H1 (cell line): ENCODE measurements at regions not wholly inside any gene's neighbourhood (a gene's known extent, or its start where the extent isn't known, plus 50 kb on each side); places are given as distances from the start of the nearest gene placed in this dataset.

Source experiments
- CTCF ChIA-PET: fragments of 300-600 bp; sonication (Branson Sonifier 250); formaldehyde crosslinking; loops from one replicate; lab custom pipeline; 2021; ENCODE audit not compliant: partially characterized antibody; lab: Charles Lee
- POLR2A ChIA-PET: fragments of 300-600 bp; sonication (Branson Sonifier 250); formaldehyde crosslinking; loops from one replicate; lab custom pipeline; 2021; ENCODE audit warnings: inconsistent platforms; ENCODE audit not compliant: partially characterized antibody; lab: Charles Lee
- DNase-seq, 2 experiments: peaks; one replicate each; pipeline versions ENCODE4 v3.0.0 to v3.0.0-alpha.2; 2010 to 2022; ENCODE audit warnings: low spot score in 2 of 2, low read depth in 1 of 2, mixed read lengths in 1 of 2
- FAIRE-seq: peaks from 2 replicates; lab custom pipeline; 2011; peaks lifted over from hg19 to GRCh38; lab: Jason Lieb, UNC
- H2AFZ ChIP-seq: 2 replicates; pipeline ENCODE4 v1.8.1; 2012; ENCODE audit warnings: low read length, inconsistent platforms
- H2AK5ac ChIP-seq: 2 replicates; pipeline ENCODE4 v1.6.1; 2013; ENCODE audit warnings: low read depth, low read length
- H2BK120ac ChIP-seq: replicated peaks from 2 replicates; pipeline ENCODE3; 2013; ENCODE audit warnings: low read depth, low read length, inconsistent platforms
- H2BK12ac ChIP-seq: 2 replicates; pipeline ENCODE4 v1.6.1; 2013; ENCODE audit warnings: low read depth, low read length
- H2BK15ac ChIP-seq: 2 replicates; pipeline ENCODE4 v1.6.1; 2013; ENCODE audit warnings: low read length
- H2BK20ac ChIP-seq: 2 replicates; pipeline ENCODE4 v1.6.1; 2013; ENCODE audit warnings: low read length
- H2BK5ac ChIP-seq: 2 replicates; pipeline ENCODE4 v1.6.1; 2013; ENCODE audit warnings: low read depth, low read length
- H3K14ac ChIP-seq: 2 replicates; pipeline ENCODE4 v1.6.1; 2013; ENCODE audit warnings: inconsistent platforms; ENCODE audit not compliant: insufficient read length
- H3K18ac ChIP-seq: 2 replicates; pipeline ENCODE4 v1.6.1; 2013; ENCODE audit warnings: low read length; ENCODE audit errors: extremely low read depth
- H3K23ac ChIP-seq: 2 replicates; pipeline ENCODE4 v1.6.1; 2013; ENCODE audit warnings: inconsistent platforms; ENCODE audit not compliant: insufficient read length
- H3K23me2 ChIP-seq: 2 replicates; pipeline ENCODE4 v1.6.1; 2013; ENCODE audit warnings: low read depth, low read length
- H3K27ac ChIP-seq: 2 replicates; pipeline ENCODE4 v1.6.1; 2011; ENCODE audit warnings: low read depth, low read length, inconsistent platforms
- H3K27me3 ChIP-seq, 4 experiments: replicated peaks in 1 of 4; 1 replicate in 1 of 4; 2 replicates in 3 of 4; pipeline versions ENCODE4 v1.6.1 to v1.8.1; 2011 to 2013; ENCODE audit warnings: low read length in 3 of 4, mild to moderate bottlenecking in 3 of 4, inconsistent platforms in 2 of 4, mixed read lengths in 2 of 4, moderate library complexity in 1 of 4; ENCODE audit not compliant: control insufficient read depth in 3 of 4, insufficient read depth in 3 of 4; ENCODE audit errors: extremely low read depth in 1 of 4
- H3K36me3 ChIP-seq, 4 experiments: 2 replicates each; pipeline versions ENCODE4 v1.6.1 to v1.8.1; 2011 to 2013; ENCODE audit warnings: mild to moderate bottlenecking in 4 of 4, low read length in 3 of 4, moderate library complexity in 2 of 4, control low read depth in 1 of 4, inconsistent platforms in 1 of 4; ENCODE audit not compliant: insufficient read depth in 4 of 4, control insufficient read depth in 2 of 4
- H3K4ac ChIP-seq: replicated peaks from 2 replicates; pipeline ENCODE3; 2013; ENCODE audit warnings: low read length, low read depth, mixed read lengths, inconsistent platforms; ENCODE audit not compliant: insufficient read length
- H3K4me1 ChIP-seq, 4 experiments: replicated peaks in 1 of 4; 1 replicate in 1 of 4; 2 replicates in 3 of 4; pipeline versions ENCODE4 v1.6.1 to v1.8.1; 2011 to 2013; ENCODE audit warnings: low read length in 3 of 4, inconsistent platforms in 2 of 4, mixed read lengths in 1 of 4; ENCODE audit not compliant: insufficient read depth in 4 of 4, control insufficient read depth in 3 of 4
- H3K4me2 ChIP-seq, 2 experiments: 2 replicates each; pipeline versions ENCODE4 v1.6.1 to v1.8.1; 2011 to 2013; ENCODE audit warnings: low read depth in 2 of 2, low read length in 2 of 2, control low read depth in 1 of 2, inconsistent platforms in 1 of 2, mild to moderate bottlenecking in 1 of 2; ENCODE audit not compliant: insufficient read depth in 1 of 2
- H3K4me3 ChIP-seq, 4 experiments: fragments of 200-600, 300-600 bp in 1 of 4; sonication (generic), shearing (Covaris generic), sonication (Bioruptor Twin) in 1 of 4; 2 replicates each; pipeline versions ENCODE4 v1.5.1 to v1.8.1; 2011 to 2016; ENCODE audit warnings: low read length in 4 of 4, low read depth in 3 of 4, control low read depth in 2 of 4, inconsistent platforms in 2 of 4, mild to moderate bottlenecking in 2 of 4, mixed read lengths in 1 of 4, moderate library complexity in 1 of 4; ENCODE audit not compliant: insufficient read depth in 2 of 4; ENCODE audit errors: extremely low read depth in 1 of 4
- H3K56ac ChIP-seq: replicated peaks from 2 replicates; pipeline ENCODE3; 2013; ENCODE audit warnings: low read depth, mild to moderate bottlenecking, mixed read lengths, low read length, inconsistent platforms; ENCODE audit not compliant: insufficient read length
- H3K79me1 ChIP-seq: 2 replicates; pipeline ENCODE4 v1.6.1; 2013; ENCODE audit warnings: low read depth, low read length, control low read depth
- H3K79me2 ChIP-seq, 2 experiments: 2 replicates each; pipeline versions ENCODE4 v1.6.1 to v1.8.1; 2012 to 2013; ENCODE audit warnings: low read length in 2 of 2, mild to moderate bottlenecking in 2 of 2, inconsistent platforms in 1 of 2; ENCODE audit not compliant: insufficient read depth in 2 of 2, control insufficient read depth in 1 of 2
- H3K9ac ChIP-seq, 4 experiments: replicated peaks in 1 of 4; 1 replicate in 1 of 4; 2 replicates in 3 of 4; pipeline versions ENCODE4 v1.6.1 to v1.8.1; 2011 to 2013; ENCODE audit warnings: low read depth in 3 of 4, low read length in 3 of 4, control low read depth in 2 of 4, mild to moderate bottlenecking in 2 of 4, moderate library complexity in 2 of 4, inconsistent platforms in 1 of 4; ENCODE audit errors: extremely low read depth in 1 of 4
- H3K9me3 ChIP-seq, 2 experiments: 2 replicates each; pipeline versions ENCODE4 v1.6.1 to v1.8.1; 2012 to 2013; ENCODE audit warnings: mild to moderate bottlenecking in 2 of 2, moderate library complexity in 2 of 2, control low read depth in 1 of 2, inconsistent platforms in 1 of 2, low read depth in 1 of 2, low read length in 1 of 2, mixed read lengths in 1 of 2; ENCODE audit not compliant: insufficient read depth in 2 of 2
- H4K20me1 ChIP-seq, 2 experiments: replicated peaks in 1 of 2; 2 replicates each; pipeline versions ENCODE3 to v1.8.1; 2011 to 2013; ENCODE audit warnings: inconsistent platforms in 2 of 2, low read length in 2 of 2, mild to moderate bottlenecking in 1 of 2; ENCODE audit not compliant: insufficient read depth in 2 of 2, control insufficient read depth in 1 of 2
- H4K5ac ChIP-seq: 2 replicates; pipeline ENCODE4 v1.6.1; 2013; ENCODE audit warnings: low read length, low read depth, mixed read lengths, inconsistent platforms; ENCODE audit not compliant: insufficient read length
- H4K8ac ChIP-seq: 2 replicates; pipeline ENCODE4 v1.8.0; 2013; ENCODE audit warnings: mild to moderate bottlenecking, moderate library complexity, low read length, inconsistent platforms; ENCODE audit not compliant: insufficient read depth; ENCODE audit errors: extremely low read depth
- H4K91ac ChIP-seq: replicated peaks from 2 replicates; pipeline ENCODE3; 2013; ENCODE audit warnings: low read length, mixed read lengths, inconsistent platforms; ENCODE audit not compliant: insufficient read length
- BCL11A ChIP-seq, 2 experiments: IDR thresholded peaks; one replicate each; pipeline ENCODE4 v1.6.1; 2011; ENCODE audit warnings: low read depth in 2 of 2, low read length in 2 of 2, mild to moderate bottlenecking in 2 of 2
- BRCA1 ChIP-seq: IDR thresholded peaks from 2 replicates; pipeline ENCODE4 v1.6.1; 2012; ENCODE audit warnings: low read depth, low read length, improper control_type of control experiment
- CBX8 ChIP-seq: fragments of 300-800, 300-1000 bp; sonication (generic); IDR thresholded peaks from 2 replicates; pipeline ENCODE4 v1.7.1; 2016; ENCODE audit warnings: low read depth, low read length, borderline replicate concordance
- KDM1A ChIP-seq: fragments of 200-600, 300-600 bp; sonication (generic); IDR thresholded peaks from 2 replicates; pipeline ENCODE4 v1.7.1; 2016; ENCODE audit warnings: mild to moderate bottlenecking, low read length, borderline replicate concordance
- RBBP5 ChIP-seq: IDR thresholded peaks from 2 replicates; pipeline ENCODE4 v1.7.1; 2012; ENCODE audit warnings: low read depth, mild to moderate bottlenecking, inconsistent platforms, low read length, moderate library complexity, borderline replicate concordance
- RXRA ChIP-seq: IDR thresholded peaks from 2 replicates; pipeline ENCODE4 v1.6.1; 2011; ENCODE audit warnings: low read depth, mild to moderate bottlenecking, low read length, moderate library complexity; ENCODE audit not compliant: insufficient read depth
- SAP30 ChIP-seq: fragments of 300-600 bp; sonication (generic); IDR thresholded peaks from 2 replicates; pipeline ENCODE4 v1.7.1; 2012; ENCODE audit warnings: low read length, moderate library complexity, mild to moderate bottlenecking, inconsistent platforms; ENCODE audit not compliant: insufficient read depth, insufficient replicate concordance
- SIX5 ChIP-seq: IDR thresholded peaks from 2 replicates; pipeline ENCODE4 v1.6.1; 2011; ENCODE audit warnings: mild to moderate bottlenecking, low read depth, low read length
- SRF ChIP-seq: IDR thresholded peaks from 2 replicates; pipeline ENCODE4 v1.6.1; 2011; ENCODE audit warnings: mild to moderate bottlenecking, low read depth, low read length, moderate library complexity
- TF ChIP-seq, protein P1 (sequence below): IDR thresholded peaks from 2 replicates; pipeline ENCODE4 v1.6.1; 2012; ENCODE audit warnings: low read length, inconsistent platforms
- TF ChIP-seq, protein P2 (sequence below), 3 experiments: IDR thresholded peaks; 1 replicate in 2 of 3; 2 replicates in 1 of 3; pipeline versions ENCODE4 v1.5.1 to v1.6.1; 2011; ENCODE audit warnings: low read length in 3 of 3, mild to moderate bottlenecking in 3 of 3, inconsistent platforms in 2 of 3, low read depth in 1 of 3, moderate library complexity in 1 of 3; ENCODE audit not compliant: insufficient read depth in 1 of 3; ENCODE audit errors: control extremely low read depth in 1 of 3

DNA sequence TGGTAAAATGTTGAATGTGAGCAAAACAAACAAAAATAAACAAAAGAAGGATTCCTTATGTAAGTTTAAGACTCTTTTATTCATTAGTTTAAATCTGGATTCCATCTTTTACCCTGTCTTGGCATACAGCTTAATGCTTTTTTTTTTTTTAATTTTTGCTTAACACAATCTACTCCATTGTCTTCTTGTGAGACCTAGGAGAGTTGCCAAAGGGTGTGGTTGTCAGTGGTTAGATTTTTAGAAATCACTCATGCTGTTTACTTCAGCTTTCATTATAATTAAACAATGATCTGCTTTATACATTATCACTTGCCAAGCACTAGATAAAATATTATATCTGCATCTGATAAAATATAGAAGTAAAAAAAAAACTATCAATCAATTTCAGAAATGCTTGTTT lies 77.7 kb upstream of the KITLG start:
- no peak overlapping the region for H2BK20ac ChIP-seq
- H3K23me2 ChIP-seq = no peaks in the 10 kb centered on the region
- no peak overlapping the region for H3K56ac ChIP-seq
- no peaks in the 10 kb centered on the region for H3K36me3 ChIP-seq
- H4K91ac ChIP-seq = no peak overlapping the region
- H2BK5ac ChIP-seq = no peak overlapping the region
- no peak overlapping the region for H2AK5ac ChIP-seq
- H3K14ac ChIP-seq = no peak overlapping the region
- ChIA-PET POLR2A (interaction anchor here (0.7 kb wide), 1 partner anchor 1054 kb away, joined by 4 read pairs; no protein-coding TSS in a partner anchor), CTCF (interaction anchor here (0.6 kb wide), 4 partner anchors 26 to 870 kb away, joined by 3 read pairs; no protein-coding TSS in a partner anchor)
- H2BK120ac ChIP-seq = no peak overlapping the region
- no peak overlapping the region for H3K4me3 ChIP-seq
- H3K27me3 ChIP-seq = no peaks in the 10 kb centered on the region
- no peak overlapping the region for H3K23ac ChIP-seq
- no peak overlapping the region for H2BK12ac ChIP-seq
- H4K20me1 ChIP-seq = no peaks in the 10 kb centered on the region
- H3K9ac ChIP-seq = no peak overlapping the region
- no peaks in the 10 kb centered on the region for H3K79me2 ChIP-seq
- H2AFZ ChIP-seq = no peak overlapping the region
- H2BK15ac ChIP-seq = no peak overlapping the region
- DNase-seq (no peak), FAIRE-seq (no peak)
- H3K79me1 ChIP-seq = no peaks in the 10 kb centered on the region
- H3K4ac ChIP-seq = no peak overlapping the region
- H3K27ac ChIP-seq = no peak overlapping the region
- no peaks in the 10 kb centered on the region for H3K9me3 ChIP-seq
- no peaks in the 10 kb centered on the region for H3K4me1 ChIP-seq
- no peak overlapping the region for H3K18ac ChIP-seq
- H3K4me2 ChIP-seq = no peak overlapping the region
- no peak overlapping the region for H4K8ac ChIP-seq
- no peak overlapping the region for H4K5ac ChIP-seq
- TF ChIP-seq CBX8 (no peak), RBBP5 (no peak), BRCA1 (no peak), SRF (no peak), KDM1A (no peak), SIX5 (no peak), SAP30 (no peak), BCL11A (IDR thresholded peaks at IDR 0.05; ENCODE audit: low read depth in 2 of 2, low read length in 2 of 2) (no peak), RXRA (no peak)
- TF ChIP-seq, protein P1, sequence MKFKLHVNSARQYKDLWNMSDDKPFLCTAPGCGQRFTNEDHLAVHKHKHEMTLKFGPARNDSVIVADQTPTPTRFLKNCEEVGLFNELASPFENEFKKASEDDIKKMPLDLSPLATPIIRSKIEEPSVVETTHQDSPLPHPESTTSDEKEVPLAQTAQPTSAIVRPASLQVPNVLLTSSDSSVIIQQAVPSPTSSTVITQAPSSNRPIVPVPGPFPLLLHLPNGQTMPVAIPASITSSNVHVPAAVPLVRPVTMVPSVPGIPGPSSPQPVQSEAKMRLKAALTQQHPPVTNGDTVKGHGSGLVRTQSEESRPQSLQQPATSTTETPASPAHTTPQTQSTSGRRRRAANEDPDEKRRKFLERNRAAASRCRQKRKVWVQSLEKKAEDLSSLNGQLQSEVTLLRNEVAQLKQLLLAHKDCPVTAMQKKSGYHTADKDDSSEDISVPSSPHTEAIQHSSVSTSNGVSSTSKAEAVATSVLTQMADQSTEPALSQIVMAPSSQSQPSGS = no peak
- TF ChIP-seq, protein P2, sequence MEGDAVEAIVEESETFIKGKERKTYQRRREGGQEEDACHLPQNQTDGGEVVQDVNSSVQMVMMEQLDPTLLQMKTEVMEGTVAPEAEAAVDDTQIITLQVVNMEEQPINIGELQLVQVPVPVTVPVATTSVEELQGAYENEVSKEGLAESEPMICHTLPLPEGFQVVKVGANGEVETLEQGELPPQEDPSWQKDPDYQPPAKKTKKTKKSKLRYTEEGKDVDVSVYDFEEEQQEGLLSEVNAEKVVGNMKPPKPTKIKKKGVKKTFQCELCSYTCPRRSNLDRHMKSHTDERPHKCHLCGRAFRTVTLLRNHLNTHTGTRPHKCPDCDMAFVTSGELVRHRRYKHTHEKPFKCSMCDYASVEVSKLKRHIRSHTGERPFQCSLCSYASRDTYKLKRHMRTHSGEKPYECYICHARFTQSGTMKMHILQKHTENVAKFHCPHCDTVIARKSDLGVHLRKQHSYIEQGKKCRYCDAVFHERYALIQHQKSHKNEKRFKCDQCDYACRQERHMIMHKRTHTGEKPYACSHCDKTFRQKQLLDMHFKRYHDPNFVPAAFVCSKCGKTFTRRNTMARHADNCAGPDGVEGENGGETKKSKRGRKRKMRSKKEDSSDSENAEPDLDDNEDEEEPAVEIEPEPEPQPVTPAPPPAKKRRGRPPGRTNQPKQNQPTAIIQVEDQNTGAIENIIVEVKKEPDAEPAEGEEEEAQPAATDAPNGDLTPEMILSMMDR (IDR thresholded peaks at IDR 0.05; ENCODE audit: control extremely low read depth in 1 of 3, insufficient read depth in 1 of 3, low read depth in 1 of 3, low read length in 3 of 3) = no peak
